ENCODE measurements at regions not wholly inside any gene's neighbourhood (a gene's known extent, or its start where the extent isn't known, plus 50 kb on each side); places are given as distances from the start of the nearest gene placed in this dataset.
A peak's percentile ranks its signal among the peaks of the same experiment; 100 is the strongest.
"Not testable (repeated sequence)": the region's sequence is repeated elsewhere in the genome, so short reads cannot be mapped to it uniquely, and the experiment has no call there.

- H3K36me3 ChIP-seq: no peaks in the 10 kb centered on the region
- TF ChIP-seq, protein P1, sequence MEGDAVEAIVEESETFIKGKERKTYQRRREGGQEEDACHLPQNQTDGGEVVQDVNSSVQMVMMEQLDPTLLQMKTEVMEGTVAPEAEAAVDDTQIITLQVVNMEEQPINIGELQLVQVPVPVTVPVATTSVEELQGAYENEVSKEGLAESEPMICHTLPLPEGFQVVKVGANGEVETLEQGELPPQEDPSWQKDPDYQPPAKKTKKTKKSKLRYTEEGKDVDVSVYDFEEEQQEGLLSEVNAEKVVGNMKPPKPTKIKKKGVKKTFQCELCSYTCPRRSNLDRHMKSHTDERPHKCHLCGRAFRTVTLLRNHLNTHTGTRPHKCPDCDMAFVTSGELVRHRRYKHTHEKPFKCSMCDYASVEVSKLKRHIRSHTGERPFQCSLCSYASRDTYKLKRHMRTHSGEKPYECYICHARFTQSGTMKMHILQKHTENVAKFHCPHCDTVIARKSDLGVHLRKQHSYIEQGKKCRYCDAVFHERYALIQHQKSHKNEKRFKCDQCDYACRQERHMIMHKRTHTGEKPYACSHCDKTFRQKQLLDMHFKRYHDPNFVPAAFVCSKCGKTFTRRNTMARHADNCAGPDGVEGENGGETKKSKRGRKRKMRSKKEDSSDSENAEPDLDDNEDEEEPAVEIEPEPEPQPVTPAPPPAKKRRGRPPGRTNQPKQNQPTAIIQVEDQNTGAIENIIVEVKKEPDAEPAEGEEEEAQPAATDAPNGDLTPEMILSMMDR (IDR thresholded peaks at IDR 0.05): no peak
- no peak for TF ChIP-seq POLR2A (IDR thresholded peaks at IDR 0.05)
- 79 to 84% (median 79%) methylated on average over 6 of the region's 6 CpGs for WGBS, 4 donors
- DNase-seq (no peak), ATAC-seq (no peak)
- H3K4me3 ChIP-seq: no peak overlapping the region
- no peaks in the 10 kb centered on the region for H3K4me1 ChIP-seq
- H3K27me3 ChIP-seq: no peaks in the 10 kb centered on the region
- H3K9me3 ChIP-seq: peaks cover 0 to 3% (median 0%) of the 10 kb centered on the region in 12 donors
- no peak overlapping the region for H3K27ac ChIP-seq
- intact Hi-C loops (cut with DNase I): no loop called here
Measured at GRCh38 chr6:121791396-121792315, 356.2 kb downstream of the GJA1 start.

- Histone ChIP-seq H3K9me3 (peaks cover 0 to 12% (median 2%) of the 10 kb centered on the region in 12 donors), H3K27ac (no peak overlapping the region), H3K36me3 (no peaks in the 10 kb centered on the region), H3K4me3 (no peak overlapping the region), H3K27me3 (no peaks in the 10 kb centered on the region), H3K4me1 (no peaks in the 10 kb centered on the region)
- ATAC-seq (peak in 1 of 4 donors; percentile 55), DNase-seq (no peak)
- TF ChIP-seq, protein P1 (IDR thresholded peaks at IDR 0.05): no peak
- TF ChIP-seq POLR2A (IDR thresholded peaks at IDR 0.05): no peak
- 71 to 88% (median 82%) methylated on average over 2 of the region's 2 CpGs for WGBS, 4 donors
- intact Hi-C loops (cut with DNase I): no loop called here
Measured at GRCh38 chr6:121794630-121795029, 359.2 kb downstream of the GJA1 start.

- intact Hi-C loops (cut with DNase I); H3K4me1 ChIP-seq; H3K36me3 ChIP-seq; H3K4me3 ChIP-seq; ATAC-seq; DNase-seq; H3K27ac ChIP-seq; H3K27me3 ChIP-seq: not testable (repeated sequence)
- peaks cover 0 to 24% (median 4%) of the 10 kb centered on the region in 12 donors for H3K9me3 ChIP-seq
- WGBS, 4 donors: 94 to 98% (median 95%) methylated on average over 6 of the region's 6 CpGs
Measured at GRCh38 chr6:121797598-121797997, 362.2 kb downstream of the GJA1 start.

DNA sequence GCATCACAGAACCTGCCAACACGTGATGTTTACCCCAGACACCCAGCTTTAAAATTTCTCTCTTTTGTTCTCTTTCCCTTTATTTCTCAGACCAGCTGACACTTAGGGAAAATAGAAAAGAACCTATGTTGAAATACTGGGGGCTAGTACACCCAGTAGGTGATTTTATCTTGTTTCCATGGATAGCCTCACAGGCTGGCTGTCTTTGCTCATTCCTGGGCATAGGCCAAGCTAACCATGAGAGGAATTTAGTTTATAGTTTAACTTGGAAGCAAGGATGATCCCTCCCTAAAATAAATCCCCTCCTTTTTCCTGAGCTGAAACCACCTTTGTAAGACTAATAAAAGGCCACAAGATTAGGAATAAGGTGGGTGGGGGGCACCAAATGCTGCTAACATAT is 362.7 kb downstream of the GJA1 start:
- H3K36me3 ChIP-seq; ATAC-seq; H3K4me3 ChIP-seq; H3K27ac ChIP-seq; H3K27me3 ChIP-seq; DNase-seq; intact Hi-C loops (cut with DNase I); H3K4me1 ChIP-seq: not testable (repeated sequence)
- WGBS, 4 donors: 87 to 97% (median 94%) methylated on average over 1 of the region's 1 CpG
- peaks cover 0 to 29% (median 4%) of the 10 kb centered on the region in 12 donors for H3K9me3 ChIP-seq

GRCh38 chr6:121799574-121799973 is 364.1 kb downstream of the GJA1 start:
- no peak overlapping the region for H3K4me3 ChIP-seq
- no peaks in the 10 kb centered on the region for H3K4me1 ChIP-seq
- ATAC-seq (no peak), DNase-seq (no peak)
- no peaks in the 10 kb centered on the region for H3K27me3 ChIP-seq
- intact Hi-C loops (cut with DNase I): no loop called here
- H3K9me3 ChIP-seq: peaks cover 0 to 29% (median 4%) of the 10 kb centered on the region in 12 donors
- no peaks in the 10 kb centered on the region for H3K36me3 ChIP-seq
- TF ChIP-seq, protein P1 (IDR thresholded peaks at IDR 0.05): no peak
- TF ChIP-seq POLR2A (IDR thresholded peaks at IDR 0.05): no peak
- no peak overlapping the region for H3K27ac ChIP-seq

All from heart left ventricle (tissue), 16 donors.